NCI-H2196 (cell line): ENCODE measurements at regions not wholly inside any gene's neighbourhood (a gene's known extent, or its start where the extent isn't known, plus 50 kb on each side); places are given as distances from the start of the nearest gene placed in this dataset.
A peak's percentile ranks its signal among the peaks of the same experiment; 100 is the strongest.
"Not testable (repeated sequence)": the region's sequence is repeated elsewhere in the genome, so short reads cannot be mapped to it uniquely, and the experiment has no call there.

Experiments used
- DNase-seq: peaks from one replicate; lab custom pipeline; 2025; ENCODE audit not compliant: unreplicated experiment; lab: John Stamatoyannopoulos, UW

- no peak for DNase-seq
Measured at GRCh38 chr21:35617491-35617890, 442.8 kb downstream of the SETD4 start.

- peak; percentile 22 for DNase-seq
Measured at GRCh38 chr21:35616090-35616489, 444.2 kb downstream of the SETD4 start.

GRCh38 chr21:35615325-35615724 lies 445.0 kb downstream of the SETD4 start:
- DNase-seq, result no peak

- no peak for DNase-seq
Measured at GRCh38 chr21:35614396-35614921, 445.9 kb downstream of the SETD4 start.

GRCh38 chr21:35611708-35612132 lies 448.6 kb downstream of the SETD4 start:
- DNase-seq, result no peak

- DNase-seq, result no peak
Measured at GRCh38 chr21:35609263-35609662, 451.1 kb downstream of the SETD4 start.

- no peak for DNase-seq
Measured at GRCh38 chr21:35607406-35607805, 452.9 kb downstream of the SETD4 start.

GRCh38 chr21:35606578-35606977 lies 453.7 kb downstream of the SETD4 start:
- DNase-seq, result no peak

- no peak for DNase-seq
Measured at GRCh38 chr21:35606146-35606545, 454.2 kb downstream of the SETD4 start.

GRCh38 chr21:35603494-35603893 lies 456.8 kb downstream of the SETD4 start:
- DNase-seq, result peak; percentile 17

- DNase-seq, result no peak
Measured at GRCh38 chr21:35602811-35603362, 457.4 kb downstream of the SETD4 start.

- no peak for DNase-seq
Measured at GRCh38 chr21:35601211-35601610, 459.1 kb downstream of the SETD4 start.

- DNase-seq, result no peak
Measured at GRCh38 chr21:35599164-35599563, 461.2 kb downstream of the SETD4 start.

GRCh38 chr21:35597750-35598339 lies 462.5 kb downstream of the SETD4 start:
- DNase-seq, result no peak

GRCh38 chr21:35594905-35595304 lies 465.4 kb downstream of the SETD4 start:
- no peak for DNase-seq

- no peak for DNase-seq
Measured at GRCh38 chr21:35593000-35593502, 467.3 kb downstream of the SETD4 start.

GRCh38 chr21:35590284-35590683 lies 470.0 kb downstream of the SETD4 start:
- not testable (repeated sequence) for DNase-seq

GRCh38 chr21:35587841-35588380 lies 472.4 kb downstream of the SETD4 start:
- DNase-seq, result no peak

GRCh38 chr21:35586305-35586704 lies 474.0 kb downstream of the SETD4 start:
- DNase-seq, result no peak

GRCh38 chr21:35585878-35586277 lies 474.4 kb downstream of the SETD4 start:
- DNase-seq, result no peak

GRCh38 chr21:35585155-35585554 lies 475.2 kb downstream of the SETD4 start:
- DNase-seq, result no peak

GRCh38 chr21:35583566-35584216 lies 476.6 kb downstream of the SETD4 start:
- no peak for DNase-seq
